ENCODE measurements at regions not wholly inside any gene's neighbourhood (a gene's known extent, or its start where the extent isn't known, plus 50 kb on each side); places are given as distances from the start of the nearest gene placed in this dataset.

- no peak for DNase-seq (ENCODE audit: extremely low spot score, unreplicated experiment)
- peaks cover 18% of the 10 kb centered on the region for H3K9me3 Mint-ChIP-seq (ENCODE audit: unreplicated experiment)
- H3K27ac Mint-ChIP-seq (ENCODE audit: unreplicated experiment) = no peak overlapping the region
- H3K36me3 Mint-ChIP-seq (ENCODE audit: unreplicated experiment) = no peaks in the 10 kb centered on the region
- no peaks in the 10 kb centered on the region for H3K4me1 Mint-ChIP-seq (ENCODE audit: unreplicated experiment)
- TF ChIP-seq CTCF (IDR thresholded peaks at IDR 0.05) = no peak
- peaks cover 30% of the 10 kb centered on the region for H3K27me3 Mint-ChIP-seq (ENCODE audit: unreplicated experiment)
- no peak overlapping the region for H3K4me3 Mint-ChIP-seq (ENCODE audit: unreplicated experiment)
These were observed 93.1 kb upstream of the KBTBD8 start for GRCh38 chr3:66904831-66905493.

- H3K9me3 Mint-ChIP-seq (ENCODE audit: unreplicated experiment) = no peaks in the 10 kb centered on the region
These were observed 91.0 kb upstream of the KBTBD8 start for GRCh38 chr3:66907136-66907535.

GRCh38 chr3:66910266-66911055 is 87.6 kb upstream of the KBTBD8 start:
- Mint-ChIP-seq H3K27me3 (ENCODE audit: unreplicated experiment) (peaks cover 15% of the 10 kb centered on the region), H3K36me3 (ENCODE audit: unreplicated experiment) (no peaks in the 10 kb centered on the region), H3K4me1 (ENCODE audit: unreplicated experiment) (no peaks in the 10 kb centered on the region), H3K4me3 (ENCODE audit: unreplicated experiment) (no peak overlapping the region), H3K27ac (ENCODE audit: unreplicated experiment) (no peak overlapping the region), H3K9me3 (ENCODE audit: unreplicated experiment) (peaks cover 6% of the 10 kb centered on the region)
- TF ChIP-seq CTCF (IDR thresholded peaks at IDR 0.05) = no peak
- DNase-seq (ENCODE audit: extremely low spot score, unreplicated experiment) = no peak

More at GRCh38 chr3:66907136-66907535, 91.0 kb upstream of the KBTBD8 start:
- DNase-seq (ENCODE audit: extremely low spot score, unreplicated experiment) = no peak
- H3K36me3 Mint-ChIP-seq (ENCODE audit: unreplicated experiment) = no peaks in the 10 kb centered on the region
- no peak overlapping the region for H3K27ac Mint-ChIP-seq (ENCODE audit: unreplicated experiment)
- H3K4me3 Mint-ChIP-seq (ENCODE audit: unreplicated experiment) = no peak overlapping the region
- H3K27me3 Mint-ChIP-seq (ENCODE audit: unreplicated experiment) = peaks cover 30% of the 10 kb centered on the region
- TF ChIP-seq CTCF (IDR thresholded peaks at IDR 0.05) = no peak
- H3K4me1 Mint-ChIP-seq (ENCODE audit: unreplicated experiment) = no peaks in the 10 kb centered on the region

- no peak overlapping the region for H3K4me3 Mint-ChIP-seq (ENCODE audit: unreplicated experiment)
- no peaks in the 10 kb centered on the region for H3K36me3 Mint-ChIP-seq (ENCODE audit: unreplicated experiment)
- no peak for DNase-seq (ENCODE audit: extremely low spot score, unreplicated experiment)
- no peak for TF ChIP-seq CTCF (IDR thresholded peaks at IDR 0.05)
- peaks cover 12% of the 10 kb centered on the region for H3K27me3 Mint-ChIP-seq (ENCODE audit: unreplicated experiment)
- no peak overlapping the region for H3K27ac Mint-ChIP-seq (ENCODE audit: unreplicated experiment)
- H3K9me3 Mint-ChIP-seq (ENCODE audit: unreplicated experiment) = peaks cover 6% of the 10 kb centered on the region
- H3K4me1 Mint-ChIP-seq (ENCODE audit: unreplicated experiment) = no peaks in the 10 kb centered on the region
These were observed 85.8 kb upstream of the KBTBD8 start for GRCh38 chr3:66912306-66912705.

- no peak overlapping the region for H3K27ac Mint-ChIP-seq (ENCODE audit: unreplicated experiment)
- no peaks in the 10 kb centered on the region for H3K36me3 Mint-ChIP-seq (ENCODE audit: unreplicated experiment)
- no peak for DNase-seq (ENCODE audit: extremely low spot score, unreplicated experiment)
- peaks cover 21% of the 10 kb centered on the region for H3K27me3 Mint-ChIP-seq (ENCODE audit: unreplicated experiment)
- H3K4me3 Mint-ChIP-seq (ENCODE audit: unreplicated experiment) = no peak overlapping the region
- no peaks in the 10 kb centered on the region for H3K4me1 Mint-ChIP-seq (ENCODE audit: unreplicated experiment)
- H3K9me3 Mint-ChIP-seq (ENCODE audit: unreplicated experiment) = no peaks in the 10 kb centered on the region
- TF ChIP-seq CTCF (IDR thresholded peaks at IDR 0.05) = no peak
These were observed 76.0 kb upstream of the KBTBD8 start for GRCh38 chr3:66922058-66922457.

All from osteocyte (in vitro differentiated cells).